HG03066 (cell line): ENCODE measurements at regions not wholly inside any gene's neighbourhood (a gene's known extent, or its start where the extent isn't known, plus 50 kb on each side); places are given as distances from the start of the nearest gene placed in this dataset.
A peak's percentile ranks its signal among the peaks of the same experiment; 100 is the strongest.
"Not testable (repeated sequence)": the region's sequence is repeated elsewhere in the genome, so short reads cannot be mapped to it uniquely, and the experiment has no call there.

Source experiments
- ATAC-seq: cut with Tn5 transposase; IDR thresholded peaks from one replicate; pipeline ENCODE4 v1.9.1; 2021; ENCODE audit warnings: low read depth; ENCODE audit not compliant: unreplicated experiment

GRCh38 chr12:89781156-89781555, 72.5 kb upstream of the ATP2B1 start:
- no peak for ATAC-seq

GRCh38 chr12:89779090-89779489, 70.5 kb upstream of the ATP2B1 start:
- no peak for ATAC-seq

- ATAC-seq = no peak
Measured at GRCh38 chr12:89777733-89778379, 69.2 kb upstream of the ATP2B1 start.

GRCh38 chr12:89775986-89776365, 67.3 kb upstream of the ATP2B1 start:
- ATAC-seq = no peak

GRCh38 chr12:89775063-89775985, 66.7 kb upstream of the ATP2B1 start:
- no peak for ATAC-seq

- no peak for ATAC-seq
Measured at GRCh38 chr12:89774645-89775044, 66.0 kb upstream of the ATP2B1 start.

GRCh38 chr12:89770391-89770790, 61.8 kb upstream of the ATP2B1 start:
- ATAC-seq = no peak

GRCh38 chr12:89769483-89769818, 60.8 kb upstream of the ATP2B1 start:
- ATAC-seq = no peak

- ATAC-seq = no peak
Measured at GRCh38 chr12:89768586-89769482, 60.2 kb upstream of the ATP2B1 start.

- peak; percentile 77 for ATAC-seq
Measured at GRCh38 chr12:89765959-89766824, 57.6 kb upstream of the ATP2B1 start.

GRCh38 chr12:89764164-89764563, 55.5 kb upstream of the ATP2B1 start:
- not testable (repeated sequence) for ATAC-seq

- ATAC-seq = no peak
Measured at GRCh38 chr12:89762498-89763170, 54.0 kb upstream of the ATP2B1 start.

- no peak for ATAC-seq
Measured at GRCh38 chr12:89760783-89761182, 52.1 kb upstream of the ATP2B1 start.
